ENCODE measurements at regions not wholly inside any gene's neighbourhood (a gene's known extent, or its start where the extent isn't known, plus 50 kb on each side); places are given as distances from the start of the nearest gene placed in this dataset.
"Not testable (repeated sequence)": the region's sequence is repeated elsewhere in the genome, so short reads cannot be mapped to it uniquely, and the experiment has no call there.

GRCh38 chr4:123025398-123025797 is 103.0 kb upstream of the NUDT6 start:
- no peak overlapping the region for H3K27ac Mint-ChIP-seq (ENCODE audit: unreplicated experiment)
- DNase-seq (ENCODE audit: low read depth, low spot score) = no peak
- H3K4me3 Mint-ChIP-seq = no peak overlapping the region
- H3K9me3 Mint-ChIP-seq = peaks cover 7% of the 10 kb centered on the region
- H3K36me3 Mint-ChIP-seq (ENCODE audit: low read depth) = peaks cover 41% of the 10 kb centered on the region
- H3K4me1 Mint-ChIP-seq = peaks cover 28% of the 10 kb centered on the region
- no peak for TF ChIP-seq CTCF (conservative IDR thresholded peaks at IDR 0.05)
- no peaks in the 10 kb centered on the region for H3K27me3 Mint-ChIP-seq (ENCODE audit: low read depth)

GRCh38 chr4:123026015-123026414 is 103.6 kb upstream of the NUDT6 start:
- DNase-seq (ENCODE audit: low read depth, low spot score); H3K4me3 Mint-ChIP-seq; H3K27me3 Mint-ChIP-seq (ENCODE audit: low read depth); H3K9me3 Mint-ChIP-seq: not testable (repeated sequence)
- H3K36me3 Mint-ChIP-seq (ENCODE audit: low read depth) = peaks cover 41% of the 10 kb centered on the region
- peaks cover 28% of the 10 kb centered on the region for H3K4me1 Mint-ChIP-seq
- peak overlapping the region; percentile 83 for H3K27ac Mint-ChIP-seq (ENCODE audit: unreplicated experiment)

GRCh38 chr4:123031664-123032063 is 109.3 kb upstream of the NUDT6 start:
- DNase-seq (ENCODE audit: low read depth, low spot score) = no peak
- H3K27me3 Mint-ChIP-seq (ENCODE audit: low read depth) = no peaks in the 10 kb centered on the region
- H3K9me3 Mint-ChIP-seq = no peaks in the 10 kb centered on the region
- H3K36me3 Mint-ChIP-seq (ENCODE audit: low read depth) = peaks cover 17% of the 10 kb centered on the region
- peaks cover 14% of the 10 kb centered on the region for H3K4me1 Mint-ChIP-seq
- no peak overlapping the region for H3K27ac Mint-ChIP-seq (ENCODE audit: unreplicated experiment)
- no peak for TF ChIP-seq CTCF (conservative IDR thresholded peaks at IDR 0.05)
- H3K4me3 Mint-ChIP-seq = no peak overlapping the region

GRCh38 chr4:123034023-123034422 is 111.6 kb upstream of the NUDT6 start:
- Mint-ChIP-seq H3K27ac (ENCODE audit: unreplicated experiment) (no peak overlapping the region), H3K4me3 (no peak overlapping the region), H3K36me3 (ENCODE audit: low read depth) (peaks cover 7% of the 10 kb centered on the region), H3K4me1 (peaks cover 10% of the 10 kb centered on the region), H3K27me3 (ENCODE audit: low read depth) (no peaks in the 10 kb centered on the region), H3K9me3 (no peaks in the 10 kb centered on the region)
- DNase-seq (ENCODE audit: low read depth, low spot score) = no peak
- TF ChIP-seq CTCF (conservative IDR thresholded peaks at IDR 0.05) = no peak

GRCh38 chr4:123035239-123035638 is 112.8 kb upstream of the NUDT6 start:
- no peak for TF ChIP-seq CTCF (conservative IDR thresholded peaks at IDR 0.05)
- no peak for DNase-seq (ENCODE audit: low read depth, low spot score)
- H3K27ac Mint-ChIP-seq (ENCODE audit: unreplicated experiment) = no peak overlapping the region

GRCh38 chr4:123037804-123038203 is 115.4 kb upstream of the NUDT6 start:
- H3K27me3 Mint-ChIP-seq (ENCODE audit: low read depth) = no peaks in the 10 kb centered on the region
- H3K9me3 Mint-ChIP-seq = peaks cover 4% of the 10 kb centered on the region
- peaks cover 20% of the 10 kb centered on the region for H3K36me3 Mint-ChIP-seq (ENCODE audit: low read depth)
- TF ChIP-seq CTCF (conservative IDR thresholded peaks at IDR 0.05) = no peak
- peaks cover 4% of the 10 kb centered on the region for H3K4me1 Mint-ChIP-seq
- no peak for DNase-seq (ENCODE audit: low read depth, low spot score)
- no peak overlapping the region for H3K27ac Mint-ChIP-seq (ENCODE audit: unreplicated experiment)
- H3K4me3 Mint-ChIP-seq = no peak overlapping the region

More at GRCh38 chr4:123035239-123035638, 112.8 kb upstream of the NUDT6 start:
- Mint-ChIP-seq H3K27me3 (ENCODE audit: low read depth) (no peaks in the 10 kb centered on the region), H3K9me3 (no peaks in the 10 kb centered on the region), H3K4me3 (no peak overlapping the region), H3K36me3 (ENCODE audit: low read depth) (peaks cover 7% of the 10 kb centered on the region), H3K4me1 (peaks cover 10% of the 10 kb centered on the region)
